HCT116 (cell line): ENCODE measurements at regions not wholly inside any gene's neighbourhood (a gene's known extent, or its start where the extent isn't known, plus 50 kb on each side); places are given as distances from the start of the nearest gene placed in this dataset.

Experiments used
- ATAC-seq: fragments of 200-7000 bp; cut with Tn5 transposase; 2 replicates; pipeline ENCODE4 v1.9.1; 2020; ENCODE audit warnings: mild to moderate bottlenecking, moderate library complexity
- BruUV-seq: library from RNA; stranded (reverse); fragments of 400-500 nt; replicated peaks from 2 replicates; lab custom pipeline; 2021; lab: Mats Ljungman, UMichigan
- CTCF ChIA-PET: fragments of 300-600 bp; sonication (Branson Sonifier 250); formaldehyde crosslinking; loops from one replicate; lab custom pipeline; 2021; ENCODE audit warnings: antibody characterized with exemption; lab: Charles Lee
- POLR2A ChIA-PET: fragments of 300-600, 350-600 bp; sonication (Branson Sonifier 250); formaldehyde crosslinking; loops from one replicate; lab custom pipeline; 2021; ENCODE audit warnings: antibody characterized with exemption; lab: Charles Lee
- RAD21 ChIA-PET, 2 experiments: fragments of 300-600 bp; sonication (Branson Sonifier 250); formaldehyde crosslinking; loops; one replicate each; lab custom pipeline; 2023; ENCODE audit warnings: low total read pairs in 2 of 2; ENCODE audit not compliant: uncharacterized antibody in 2 of 2, unreplicated experiment in 2 of 2, low non-redundant PET in 1 of 2; lab: Charles Lee
- DNase-seq: peaks from one replicate; pipeline ENCODE4 v3.0.0-alpha.2; 2010; ENCODE audit warnings: low read depth, low spot score
- H2AFZ ChIP-seq: fragments of 200-600 bp; shearing (Covaris generic), sonication (generic); 2 replicates; pipeline ENCODE4 v1.6.1; 2017; ENCODE audit warnings: low read depth, mixed run types, mixed read lengths, antibody characterized with exemption, low read length; ENCODE audit not compliant: poor library complexity, severe bottlenecking
- H3K27ac ChIP-seq: 2 replicates; pipeline ENCODE4 v1.5.1; 2012; ENCODE audit warnings: low read depth, low read length
- H3K27me3 ChIP-seq: fragments of 200-600 bp; sonication (generic); 2 replicates; pipeline ENCODE4 v1.6.1; 2016; ENCODE audit warnings: mixed run types, low read length, mixed read lengths; ENCODE audit not compliant: insufficient read depth
- H3K36me3 ChIP-seq, 2 experiments: fragments of 200-500 bp in 1 of 2; fragments of 200-600 bp in 1 of 2; sonication (Bioruptor generic) in 1 of 2; sonication (generic) in 1 of 2; 2 replicates each; pipeline versions ENCODE4 v1.5.1 to v1.6.1; 2014 to 2016; ENCODE audit warnings: low read length in 2 of 2, inconsistent platforms in 1 of 2, mixed read lengths in 1 of 2, mixed run types in 1 of 2; ENCODE audit not compliant: insufficient read depth in 2 of 2, control insufficient read depth in 1 of 2
- H3K4me1 ChIP-seq, 2 experiments: fragments of 200-600 bp in 1 of 2; sonication (generic) in 1 of 2; 2 replicates each; pipeline versions ENCODE4 v1.5.1 to v1.6.1; 2012 to 2017; ENCODE audit warnings: low read length in 2 of 2, inconsistent platforms in 1 of 2, mild to moderate bottlenecking in 1 of 2, mixed read lengths in 1 of 2, mixed run types in 1 of 2, moderate library complexity in 1 of 2; ENCODE audit not compliant: insufficient read depth in 2 of 2, control insufficient read depth in 1 of 2
- H3K4me2 ChIP-seq: fragments of 200-600 bp; sonication (generic); 2 replicates; pipeline ENCODE4 v1.6.1; 2017; ENCODE audit warnings: mixed run types, low read length, mixed read lengths
- H3K4me3 ChIP-seq, 2 experiments: fragments of 200-600 bp in 1 of 2; sonication (generic) in 1 of 2; replicated peaks in 1 of 2; 2 replicates each; pipeline ENCODE4 v1.5.1; 2011 to 2016; ENCODE audit warnings: low read length in 2 of 2, control low read depth in 1 of 2, low read depth in 1 of 2, mild to moderate bottlenecking in 1 of 2, mixed read lengths in 1 of 2, mixed run types in 1 of 2
- H3K79me2 ChIP-seq: fragments of 200-600 bp; sonication (generic); 2 replicates; pipeline ENCODE4 v1.6.1; 2017; ENCODE audit warnings: mild to moderate bottlenecking, mixed run types, low read length, moderate library complexity, mixed read lengths; ENCODE audit not compliant: insufficient read depth
- H3K9ac ChIP-seq: fragments of 200-600 bp; sonication (generic); 2 replicates; pipeline ENCODE4 v1.6.1; 2016; ENCODE audit warnings: low read length, mixed read lengths
- H3K9me2 ChIP-seq: fragments of 200-600 bp; sonication (generic), shearing (Covaris generic); 2 replicates; pipeline ENCODE4 v1.6.1; 2017; ENCODE audit warnings: mixed run types, mild to moderate bottlenecking, moderate library complexity; ENCODE audit not compliant: insufficient read depth
- H3K9me3 ChIP-seq, 2 experiments: fragments of 200-500 bp in 1 of 2; fragments of 200-600 bp in 1 of 2; sonication (Bioruptor generic) in 1 of 2; sonication (generic) in 1 of 2; 2 replicates each; pipeline ENCODE4 v1.6.1; 2014 to 2017; ENCODE audit warnings: low read length in 2 of 2, mixed read lengths in 2 of 2, inconsistent platforms in 1 of 2, low read depth in 1 of 2, mild to moderate bottlenecking in 1 of 2, mixed run types in 1 of 2, moderate library complexity in 1 of 2; ENCODE audit not compliant: control insufficient read depth in 1 of 2, insufficient read depth in 1 of 2
- H4K20me1 ChIP-seq: fragments of 200-600 bp; sonication (generic), shearing (Covaris generic); 2 replicates; pipeline ENCODE4 v1.6.1; 2017; ENCODE audit warnings: mixed run types, mild to moderate bottlenecking, moderate library complexity; ENCODE audit not compliant: insufficient read depth
- EGR1 ChIP-seq: IDR thresholded peaks from 2 replicates; pipeline ENCODE4 v1.6.1; 2012; ENCODE audit warnings: low read depth
- POLR2A ChIP-seq: IDR thresholded peaks from 2 replicates; pipeline ENCODE4 v1.7.0; 2011; ENCODE audit warnings: borderline replicate concordance; ENCODE audit not compliant: insufficient read depth, insufficient read length; ENCODE audit errors: extremely low read depth
- intact Hi-C: fragments of 100-400 bp; cut with micrococcal nuclease; formaldehyde crosslinking; loops from 2 replicates; pipeline ENCODE4 v1.10.0; 2022
- TF ChIP-seq, protein P1 (sequence below), 3 experiments: fragments of 200-600 bp in 1 of 3; sonication (generic) in 1 of 3; IDR thresholded peaks in 2 of 3; conservative IDR thresholded peaks in 1 of 3; 2 replicates each; pipeline ENCODE4 v1.5.1; 2012 to 2017; ENCODE audit warnings: low read depth in 2 of 3, low read length in 2 of 3, antibody characterized with exemption in 1 of 3, borderline replicate concordance in 1 of 3, control low read depth in 1 of 3, mild to moderate bottlenecking in 1 of 3, mixed read lengths in 1 of 3, mixed run types in 1 of 3, moderate library complexity in 1 of 3; ENCODE audit not compliant: insufficient read depth in 1 of 3

DNA sequence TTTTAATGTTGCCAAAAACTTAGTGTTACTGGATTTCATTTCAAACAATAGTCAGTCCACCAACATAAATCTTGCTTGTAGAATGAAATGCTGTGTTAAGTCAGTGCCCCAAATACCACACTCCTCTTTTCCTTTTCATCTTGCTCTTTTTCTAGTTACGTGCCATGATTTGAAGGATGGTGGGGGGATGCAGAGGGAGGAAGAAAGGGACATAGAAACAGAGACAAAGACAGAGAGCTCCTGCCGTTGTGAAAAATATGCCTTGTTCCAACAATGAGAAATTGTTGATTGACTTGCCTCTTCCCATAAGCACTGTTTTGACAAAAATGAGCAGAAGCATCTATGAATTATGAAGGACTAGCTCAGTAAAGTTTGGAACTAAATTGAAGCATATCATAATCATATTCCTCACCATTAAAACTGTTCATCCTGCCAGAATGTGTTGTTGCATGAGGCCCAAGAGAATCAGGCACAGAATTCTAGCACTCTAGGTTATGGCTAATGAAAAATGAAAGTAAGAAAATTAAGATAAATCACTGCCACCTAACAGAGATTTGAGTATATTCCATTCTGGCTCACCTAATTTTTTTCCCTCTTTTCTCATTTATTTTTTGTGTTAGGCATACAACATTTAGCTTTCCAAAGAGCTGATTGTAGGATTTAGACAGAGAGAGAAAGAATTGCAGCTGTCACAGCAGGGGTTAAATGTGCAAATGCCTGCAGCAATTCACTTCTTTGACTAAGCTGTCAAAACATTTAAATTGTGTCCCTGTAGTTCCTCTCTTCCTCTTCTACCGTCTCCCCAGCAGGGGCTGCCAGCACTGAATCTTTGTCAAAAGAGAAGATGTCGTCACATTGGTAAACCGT, 111.6 kb upstream of the PTPN13 start:
- no peak for DNase-seq
- intact Hi-C loops: no loop called here
- H3K9me2 ChIP-seq: no peaks in the 10 kb centered on the region
- no peaks in the 10 kb centered on the region for H3K4me1 ChIP-seq
- H3K4me2 ChIP-seq: no peak overlapping the region
- RAD21 ChIA-PET: no interaction called here
- H3K36me3 ChIP-seq: no peaks in the 10 kb centered on the region
- TF ChIP-seq EGR1: no peak
- TF ChIP-seq, protein P1, sequence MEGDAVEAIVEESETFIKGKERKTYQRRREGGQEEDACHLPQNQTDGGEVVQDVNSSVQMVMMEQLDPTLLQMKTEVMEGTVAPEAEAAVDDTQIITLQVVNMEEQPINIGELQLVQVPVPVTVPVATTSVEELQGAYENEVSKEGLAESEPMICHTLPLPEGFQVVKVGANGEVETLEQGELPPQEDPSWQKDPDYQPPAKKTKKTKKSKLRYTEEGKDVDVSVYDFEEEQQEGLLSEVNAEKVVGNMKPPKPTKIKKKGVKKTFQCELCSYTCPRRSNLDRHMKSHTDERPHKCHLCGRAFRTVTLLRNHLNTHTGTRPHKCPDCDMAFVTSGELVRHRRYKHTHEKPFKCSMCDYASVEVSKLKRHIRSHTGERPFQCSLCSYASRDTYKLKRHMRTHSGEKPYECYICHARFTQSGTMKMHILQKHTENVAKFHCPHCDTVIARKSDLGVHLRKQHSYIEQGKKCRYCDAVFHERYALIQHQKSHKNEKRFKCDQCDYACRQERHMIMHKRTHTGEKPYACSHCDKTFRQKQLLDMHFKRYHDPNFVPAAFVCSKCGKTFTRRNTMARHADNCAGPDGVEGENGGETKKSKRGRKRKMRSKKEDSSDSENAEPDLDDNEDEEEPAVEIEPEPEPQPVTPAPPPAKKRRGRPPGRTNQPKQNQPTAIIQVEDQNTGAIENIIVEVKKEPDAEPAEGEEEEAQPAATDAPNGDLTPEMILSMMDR (IDR thresholded peaks at IDR 0.05 in 2 of 3, conservative IDR thresholded peaks at IDR 0.05 in 1 of 3; ENCODE audit: borderline replicate concordance in 1 of 3, insufficient read depth in 1 of 3, low read depth in 2 of 3, low read length in 2 of 3): peak in 2 of 3 experiments; percentile 22 to 24; a peak in 2 of 6 replicates
- TF ChIP-seq, all 23 proteins: peak for 1
- Histone ChIP-seq H3K9me3 (no peaks in the 10 kb centered on the region), H2AFZ (no peak overlapping the region), H4K20me1 (no peaks in the 10 kb centered on the region), H3K4me3 (no peak overlapping the region), H3K79me2 (no peaks in the 10 kb centered on the region), H3K9ac (no peak overlapping the region), H3K27ac (no peak overlapping the region), H3K27me3 (no peaks in the 10 kb centered on the region)
- ATAC-seq: no peak
- ChIA-PET CTCF (interaction anchor here (1.5 to 2.0 kb wide), 2 partner anchors 14 to 16 kb away, joined by 5 to 7 read pairs; no protein-coding TSS in a partner anchor), POLR2A (interaction anchor here (0.5 kb wide), 1 partner anchor 450 kb away, joined by 5 read pairs; no protein-coding TSS in a partner anchor)
- no TSS peak for BruUV-seq

DNA sequence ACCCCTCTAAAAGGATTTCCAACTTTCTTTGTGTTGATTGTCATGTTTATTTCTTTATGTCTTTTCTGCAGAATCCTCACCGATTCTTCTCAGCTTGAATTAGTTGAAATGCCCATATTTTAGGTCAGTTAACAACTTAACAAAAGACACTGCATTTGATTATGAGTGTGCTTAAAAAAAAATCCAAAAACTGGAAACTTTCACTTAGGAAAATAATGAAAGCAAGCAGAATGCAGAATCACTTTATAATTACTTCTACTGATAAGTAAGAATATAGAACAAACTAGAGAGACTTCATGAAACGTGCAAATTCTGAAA, 111.0 kb upstream of the PTPN13 start:
- DNase-seq: no peak
- ATAC-seq: no peak
- Histone ChIP-seq H3K9me2 (no peaks in the 10 kb centered on the region), H3K4me2 (no peak overlapping the region), H3K36me3 (no peaks in the 10 kb centered on the region)
- POLR2A ChIA-PET: no interaction called here
- TF ChIP-seq POLR2A (no peak), EGR1 (no peak)
- TF ChIP-seq, all 23 proteins: peak for 0
- RAD21 ChIA-PET: no interaction called here
- H3K9me3 ChIP-seq: no peaks in the 10 kb centered on the region
- H3K4me3 ChIP-seq: no peak overlapping the region
- intact Hi-C loops: no loop called here
- no peak overlapping the region for H3K27ac ChIP-seq
- CTCF ChIA-PET: interaction anchor here (1.5 to 2.0 kb wide), 2 partner anchors 13 to 15 kb away, joined by 5 to 7 read pairs; no protein-coding TSS in a partner anchor
- H3K27me3 ChIP-seq: no peaks in the 10 kb centered on the region
- H4K20me1 ChIP-seq: no peaks in the 10 kb centered on the region
- no peak overlapping the region for H2AFZ ChIP-seq
- no peaks in the 10 kb centered on the region for H3K4me1 ChIP-seq
- H3K79me2 ChIP-seq: no peaks in the 10 kb centered on the region
- no TSS peak for BruUV-seq
- no peak overlapping the region for H3K9ac ChIP-seq
